ENCODE measurements at regions not wholly inside any gene's neighbourhood (a gene's known extent, or its start where the extent isn't known, plus 50 kb on each side); places are given as distances from the start of the nearest gene placed in this dataset.

DNA sequence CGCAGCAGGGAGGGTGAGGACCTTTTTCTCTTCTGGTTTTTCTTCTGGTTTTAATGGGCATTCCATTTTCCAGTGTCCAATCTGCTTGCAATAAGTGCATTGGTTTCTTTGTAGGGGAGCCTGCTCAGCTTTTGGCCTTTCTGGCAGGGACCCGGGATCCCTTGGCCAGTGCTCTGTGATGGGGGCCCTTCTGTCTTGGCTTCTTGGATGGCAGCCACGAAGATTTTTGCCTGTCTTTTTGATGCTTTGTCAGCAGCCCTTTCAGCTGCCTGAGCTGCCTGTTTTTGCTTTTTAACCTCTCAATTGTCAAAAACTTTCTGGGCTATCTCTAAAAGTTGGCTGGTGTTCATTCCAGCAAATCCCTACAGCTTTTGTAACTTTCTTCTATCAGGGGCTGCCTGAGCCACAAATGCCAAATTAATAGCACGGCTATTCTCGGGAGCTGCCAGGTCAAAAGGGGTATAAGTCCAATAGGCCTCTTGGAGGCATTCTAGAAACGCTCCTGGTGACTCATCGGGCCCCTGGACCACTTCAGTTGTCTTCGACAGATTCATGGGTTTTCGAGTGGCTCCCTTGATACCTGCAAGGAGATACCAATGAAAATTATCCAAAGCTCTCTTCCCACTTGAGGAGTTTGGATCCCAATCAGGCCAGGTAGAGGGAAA, 179.9 kb upstream of the MBL2 start:
- H3K4me3 ChIP-seq: no peak overlapping the region
- no peak for ATAC-seq
- DNase-seq (ENCODE audit: low read depth in 1 of 2, low spot score in 1 of 2): no peak
- TF ChIP-seq HOXA7 (CRISPR knock-in tag; IDR thresholded peaks at IDR 0.05) (no peak), RFX5 (IDR thresholded peaks at IDR 0.05) (no peak), E2F6 (IDR thresholded peaks at IDR 0.05; ENCODE audit: borderline replicate concordance, low read depth) (no peak), CTCF (IDR thresholded peaks at IDR 0.05) (no peak), HDAC2 (IDR thresholded peaks at IDR 0.05) (no peak), JUN (IDR thresholded peaks at IDR 0.05) (no peak), KDM1A (IDR thresholded peaks at IDR 0.05; ENCODE audit: low read depth) (no peak), TP53 (CRISPR knock-in tag; IDR thresholded peaks at IDR 0.05) (no peak), ZNF302 (CRISPR knock-in tag; IDR thresholded peaks at IDR 0.05) (no peak), CBX2 (IDR thresholded peaks at IDR 0.05; ENCODE audit: borderline replicate concordance, low read depth) (no peak), CBX8 (IDR thresholded peaks at IDR 0.05) (no peak), TFCP2L1 (CRISPR knock-in tag; IDR thresholded peaks at IDR 0.05) (no peak), EP300 (IDR thresholded peaks at IDR 0.05) (no peak), POLR2AphosphoS2 (conservative IDR thresholded peaks at IDR 0.05; ENCODE audit: low read length) (no peak), CHD2 (IDR thresholded peaks at IDR 0.05; ENCODE audit: low read length, partially characterized antibody) (no peak), NFE2L2 (conservative IDR thresholded peaks at IDR 0.05; ENCODE audit: low read length) (no peak), FOSB (CRISPR knock-in tag; IDR thresholded peaks at IDR 0.05) (no peak)
- TF ChIP-seq, protein P1, sequence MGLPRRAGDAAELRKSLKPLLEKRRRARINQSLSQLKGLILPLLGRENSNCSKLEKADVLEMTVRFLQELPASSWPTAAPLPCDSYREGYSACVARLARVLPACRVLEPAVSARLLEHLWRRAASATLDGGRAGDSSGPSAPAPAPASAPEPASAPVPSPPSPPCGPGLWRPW (IDR thresholded peaks at IDR 0.05): no peak
- ChIA-PET POLR2A (no interaction called here), CTCF (no interaction called here)
- 13% methylated on average over 9 of the region's 9 CpGs for WGBS (ENCODE audit: missing lambda C conversion rate)
- no peaks in the 10 kb centered on the region; the same call in 2 of the 3 replicates for H3K9me3 ChIP-seq
- H3K4me2 ChIP-seq: no peak overlapping the region
- no peak for FAIRE-seq
- no peaks in the 10 kb centered on the region for H3K4me1 ChIP-seq
- no peak overlapping the region for H3K27ac ChIP-seq

GRCh38 chr10:52951824-52952223, 179.2 kb upstream of the MBL2 start:
- Histone ChIP-seq H3K27ac (no peak overlapping the region), H3K9me3 (no peaks in the 10 kb centered on the region; the same call in 2 of the 3 replicates), H3K4me3 (no peak overlapping the region), H3K4me1 (no peaks in the 10 kb centered on the region), H3K4me2 (no peak overlapping the region)
- FAIRE-seq (no peak), DNase-seq (ENCODE audit: low read depth in 1 of 2, low spot score in 1 of 2) (peak in 1 of 2 experiments; percentile 33), ATAC-seq (peak in 1 of 2 experiments; percentile 54; a peak in 2 of 6 replicates)
- WGBS (ENCODE audit: missing lambda C conversion rate): 7% methylated on average over 5 of the region's 5 CpGs
- ChIA-PET CTCF (no interaction called here), POLR2A (no interaction called here)
- TF ChIP-seq RAD21 (conservative IDR thresholded peaks at IDR 0.05 in 1 of 2, IDR thresholded peaks at IDR 0.05 in 1 of 2) (0 out of 5 replicates have a peak, but pooled peaks of 1 of the 2 experiments have one; percentile 30), BHLHE40 (IDR thresholded peaks at IDR 0.05; ENCODE audit: low read depth, low read length) (no peak)

GRCh38 chr10:52950578-52950977, 178.0 kb upstream of the MBL2 start:
- CTCF ChIA-PET: no interaction called here
- TF ChIP-seq RCOR1 (IDR thresholded peaks at IDR 0.05; ENCODE audit: low read depth, low read length) (no peak), USF2 (IDR thresholded peaks at IDR 0.05) (no peak), HEYL (CRISPR knock-in tag; IDR thresholded peaks at IDR 0.05) (no peak), TFCP2L1 (CRISPR knock-in tag; IDR thresholded peaks at IDR 0.05) (no peak), EP300 (IDR thresholded peaks at IDR 0.05) (no peak), NR3C1 (IDR thresholded peaks at IDR 0.05) (no peak), REST (IDR thresholded peaks at IDR 0.05) (no peak), CEBPB (IDR thresholded peaks at IDR 0.05) (no peak), ATOH8 (CRISPR knock-in tag; IDR thresholded peaks at IDR 0.05; ENCODE audit: low read depth) (no peak), MYC (IDR thresholded peaks at IDR 0.05; ENCODE audit: borderline replicate concordance, low read length) (no peak)

More at GRCh38 chr10:52950578-52950977, 178.0 kb upstream of the MBL2 start:
- no peaks in the 10 kb centered on the region for H3K4me1 ChIP-seq
- H3K4me2 ChIP-seq: no peak overlapping the region
- H3K27ac ChIP-seq: no peak overlapping the region
- 25% methylated on average over 5 of the region's 5 CpGs for whole genome bisulfite sequencing (ENCODE audit: missing lambda C conversion rate)
- no peaks in the 10 kb centered on the region; the same call in 2 of the 3 replicates for H3K9me3 ChIP-seq
- FAIRE-seq: no peak
- no peak for ATAC-seq
- no peak overlapping the region for H3K4me3 ChIP-seq
- no peak for DNase-seq (ENCODE audit: low read depth in 1 of 2, low spot score in 1 of 2)
- POLR2A ChIA-PET: no interaction called here

All from A549 (cell line).